Body of pancreas (tissue), 4 donors: ENCODE measurements at regions not wholly inside any gene's neighbourhood (a gene's known extent, or its start where the extent isn't known, plus 50 kb on each side); places are given as distances from the start of the nearest gene placed in this dataset.
"Not testable (repeated sequence)": the region's sequence is repeated elsewhere in the genome, so short reads cannot be mapped to it uniquely, and the experiment has no call there.

Source experiments
- ATAC-seq: fragments of 150-250 bp; one replicate; pipeline ENCODE4 v1.9.1; 2016
- DNase-seq, 4 donors: peaks; one replicate each; pipeline ENCODE4 v3.0.0-alpha.2; 2019
- H3K27ac ChIP-seq, 4 donors: fragments of 200-600 bp; sonication (generic); 1 replicate in 3 of 4; 2 replicates in 1 of 4; pipeline versions ENCODE4 v1.5.1 to v1.6.1; 2016 to 2019; ENCODE audit warnings: mild to moderate bottlenecking in 1 of 4, mixed read lengths in 1 of 4, moderate library complexity in 1 of 4
- H3K27me3 ChIP-seq, 2 donors: fragments of 200-600 bp; sonication (generic); one replicate each; pipeline ENCODE4 v1.6.0; 2016; ENCODE audit warnings: mild to moderate bottlenecking in 1 of 2
- H3K36me3 ChIP-seq, 2 donors: fragments of 200-600 bp; sonication (generic); replicated peaks in 1 of 2; 2 replicates each; pipeline ENCODE4 v1.5.1; 2016; ENCODE audit warnings: low read depth in 2 of 2; ENCODE audit not compliant: insufficient read depth in 1 of 2
- H3K4me1 ChIP-seq: fragments of 200-600 bp; sonication (generic); one replicate; pipeline ENCODE4 v1.6.0; 2016
- H3K4me3 ChIP-seq, 2 donors: fragments of 200-600 bp; sonication (generic); 1 replicate in 1 of 2; 2 replicates in 1 of 2; pipeline ENCODE4 v1.5.1; 2016 to 2019
- H3K9me3 ChIP-seq, 3 donors: fragments of 200-600 bp; sonication (generic); 1 replicate in 2 of 3; 2 replicates in 1 of 3; pipeline ENCODE4 v1.5.1; 2016
- POLR2A ChIP-seq, 3 donors: fragments of 450-650 bp; IDR thresholded peaks; one replicate each; pipeline ENCODE4 v1.6.1; 2016; ENCODE audit warnings: antibody characterized with exemption in 3 of 3, mild to moderate bottlenecking in 2 of 3
- WGBS, 2 donors: methylation state at CpG; one replicate each; pipeline ENCODE4 v1.1.5; 2017; 5-methylcytosine and 5-hydroxymethylcytosine counted together
- intact Hi-C: fragments of 100-400 bp; cut with DNase I; formaldehyde crosslinking; loops from one replicate; pipeline ENCODE4 v1.15.1; 2023
- TF ChIP-seq, protein P1 (sequence below), 7 experiments: fragments of 450-650 bp in 4 of 7; fragments of 200-600 bp in 3 of 7; sonication (generic) in 3 of 7; IDR thresholded peaks; one replicate each; pipeline ENCODE4 v1.5.1; 2016 to 2019; ENCODE audit warnings: antibody characterized with exemption in 7 of 7

DNA sequence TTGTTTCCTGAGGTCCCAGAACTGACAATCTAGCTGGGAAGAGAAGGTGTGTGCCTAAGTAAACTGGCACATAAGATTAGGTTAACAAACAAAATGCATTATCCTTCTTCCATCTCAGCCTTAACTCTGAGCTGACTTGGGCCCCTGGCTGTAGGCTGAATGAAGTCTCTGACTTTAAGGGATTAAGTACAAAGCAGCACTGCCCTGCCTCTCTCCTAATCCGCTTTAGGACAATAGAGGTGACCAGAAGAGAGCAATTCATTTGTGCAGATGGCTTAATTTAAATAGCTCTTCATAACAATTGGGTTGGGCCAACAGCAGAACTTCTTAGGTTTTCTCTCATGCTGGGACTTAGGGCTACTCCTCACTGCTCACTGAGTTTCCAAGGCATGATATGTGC is 181.6 kb upstream of the SOX14 start:
- TF ChIP-seq, protein P1, sequence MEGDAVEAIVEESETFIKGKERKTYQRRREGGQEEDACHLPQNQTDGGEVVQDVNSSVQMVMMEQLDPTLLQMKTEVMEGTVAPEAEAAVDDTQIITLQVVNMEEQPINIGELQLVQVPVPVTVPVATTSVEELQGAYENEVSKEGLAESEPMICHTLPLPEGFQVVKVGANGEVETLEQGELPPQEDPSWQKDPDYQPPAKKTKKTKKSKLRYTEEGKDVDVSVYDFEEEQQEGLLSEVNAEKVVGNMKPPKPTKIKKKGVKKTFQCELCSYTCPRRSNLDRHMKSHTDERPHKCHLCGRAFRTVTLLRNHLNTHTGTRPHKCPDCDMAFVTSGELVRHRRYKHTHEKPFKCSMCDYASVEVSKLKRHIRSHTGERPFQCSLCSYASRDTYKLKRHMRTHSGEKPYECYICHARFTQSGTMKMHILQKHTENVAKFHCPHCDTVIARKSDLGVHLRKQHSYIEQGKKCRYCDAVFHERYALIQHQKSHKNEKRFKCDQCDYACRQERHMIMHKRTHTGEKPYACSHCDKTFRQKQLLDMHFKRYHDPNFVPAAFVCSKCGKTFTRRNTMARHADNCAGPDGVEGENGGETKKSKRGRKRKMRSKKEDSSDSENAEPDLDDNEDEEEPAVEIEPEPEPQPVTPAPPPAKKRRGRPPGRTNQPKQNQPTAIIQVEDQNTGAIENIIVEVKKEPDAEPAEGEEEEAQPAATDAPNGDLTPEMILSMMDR (IDR thresholded peaks at IDR 0.05): no peak
- TF ChIP-seq POLR2A (IDR thresholded peaks at IDR 0.05): no peak
- no peak for DNase-seq
- no peak for ATAC-seq
- no peaks in the 10 kb centered on the region for H3K4me1 ChIP-seq
- H3K4me3 ChIP-seq: no peak overlapping the region
- no peaks in the 10 kb centered on the region for H3K27me3 ChIP-seq
- no peak overlapping the region for H3K27ac ChIP-seq
- intact Hi-C loops: no loop called here
- 0 to 16% methylated on average over 1 of the region's 1 CpG for WGBS, 2 donors
- H3K36me3 ChIP-seq: no peaks in the 10 kb centered on the region
- H3K9me3 ChIP-seq: no peaks in the 10 kb centered on the region

DNA sequence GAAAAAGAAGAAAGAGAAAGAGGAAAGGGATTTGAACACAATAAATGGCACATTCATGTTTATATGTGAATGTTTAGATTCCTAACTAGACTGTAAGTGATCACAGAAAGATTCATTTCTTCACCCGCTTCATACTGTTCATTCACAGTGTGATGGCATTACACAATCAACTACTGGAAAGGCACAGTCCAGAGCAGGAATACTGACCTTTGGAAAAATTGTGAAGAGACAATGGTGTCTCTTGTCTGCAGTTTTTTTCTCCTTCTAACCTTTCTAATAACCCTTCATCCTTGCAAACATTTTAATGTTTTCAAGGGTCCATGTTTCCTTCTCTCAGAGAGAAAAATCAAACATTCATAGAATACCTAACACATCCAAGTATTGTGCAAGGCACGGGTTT is 180.9 kb upstream of the SOX14 start:
- Histone ChIP-seq H3K4me3 (no peak overlapping the region), H3K27ac (no peak overlapping the region), H3K36me3 (no peaks in the 10 kb centered on the region), H3K9me3 (no peaks in the 10 kb centered on the region), H3K4me1 (no peaks in the 10 kb centered on the region), H3K27me3 (no peaks in the 10 kb centered on the region)
- DNase-seq (no peak), ATAC-seq (no peak)
- TF ChIP-seq POLR2A (IDR thresholded peaks at IDR 0.05): no peak
- intact Hi-C loops: no loop called here
- 43 to 48% methylated on average over 2 of the region's 2 CpGs for WGBS, 2 donors

- 54 to 69% methylated on average over 6 of the region's 6 CpGs for WGBS, 2 donors
- intact Hi-C loops: no loop called here
- H3K4me3 ChIP-seq: no peak overlapping the region
These were observed 175.2 kb upstream of the SOX14 start for GRCh38 chr3:137588871-137589270.

DNA sequence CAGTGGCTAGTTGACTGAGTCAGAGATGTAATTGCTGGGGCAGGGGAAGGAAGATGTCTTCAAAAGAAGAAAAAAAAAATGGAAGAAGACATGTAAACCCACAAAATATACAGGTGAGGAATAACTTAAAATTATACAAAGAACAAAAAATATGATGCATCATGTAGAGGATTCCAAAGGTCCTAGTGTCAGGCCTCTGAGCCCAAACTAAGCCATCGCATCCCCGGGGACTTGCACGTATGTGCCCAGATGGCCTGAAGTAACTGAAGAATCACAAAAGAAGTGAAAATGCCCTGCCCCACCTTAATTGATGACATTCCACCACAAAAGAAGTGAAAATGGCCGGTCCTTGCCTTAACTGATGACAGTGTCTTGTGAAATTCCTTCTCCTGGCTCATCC is 168.7 kb upstream of the SOX14 start:
- H3K9me3 ChIP-seq, intact Hi-C loops, ATAC-seq, H3K36me3 ChIP-seq, DNase-seq, H3K27me3 ChIP-seq, H3K4me1 ChIP-seq, H3K27ac ChIP-seq, H3K4me3 ChIP-seq: not testable (repeated sequence)
- WGBS, 2 donors: 56 to 63% methylated on average over 4 of the region's 4 CpGs

More at GRCh38 chr3:137588871-137589270, 175.2 kb upstream of the SOX14 start:
- Histone ChIP-seq H3K9me3 (no peaks in the 10 kb centered on the region), H3K36me3 (no peaks in the 10 kb centered on the region), H3K4me1 (no peaks in the 10 kb centered on the region), H3K27me3 (no peaks in the 10 kb centered on the region), H3K27ac (no peak overlapping the region)
- TF ChIP-seq, protein P1 (IDR thresholded peaks at IDR 0.05): no peak
- TF ChIP-seq POLR2A (IDR thresholded peaks at IDR 0.05): no peak
- DNase-seq (no peak), ATAC-seq (no peak)

DNA sequence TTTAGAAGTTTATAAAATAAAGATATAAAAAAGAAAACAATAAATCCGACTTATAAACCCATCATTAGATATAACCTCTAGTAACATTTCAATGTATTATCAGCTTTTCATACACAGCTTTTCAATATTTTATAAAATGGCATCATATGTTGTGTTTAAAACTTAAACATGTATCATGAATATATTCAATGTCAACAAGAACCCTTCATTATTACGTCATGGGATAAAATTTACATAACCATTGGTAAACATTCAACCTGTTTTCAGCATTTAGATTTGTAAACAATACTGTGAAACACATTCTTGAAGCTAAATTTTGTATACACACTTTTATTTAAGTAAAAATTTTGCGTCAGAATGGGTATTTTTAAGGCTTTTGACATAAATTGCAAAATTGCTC is 153.4 kb upstream of the SOX14 start:
- no peak overlapping the region for H3K4me3 ChIP-seq
- TF ChIP-seq POLR2A (IDR thresholded peaks at IDR 0.05): no peak
- TF ChIP-seq, protein P1 (IDR thresholded peaks at IDR 0.05): no peak
- intact Hi-C loops: no loop called here
- ATAC-seq (no peak), DNase-seq (no peak)
- no peaks in the 10 kb centered on the region for H3K36me3 ChIP-seq
- no peaks in the 10 kb centered on the region for H3K9me3 ChIP-seq
- peaks cover 0 to 6% of the 10 kb centered on the region in 2 donors for H3K27me3 ChIP-seq
- no peak overlapping the region for H3K27ac ChIP-seq
- H3K4me1 ChIP-seq: no peaks in the 10 kb centered on the region
- WGBS, 2 donors: 35 to 45% methylated on average over 3 of the region's 3 CpGs

GRCh38 chr3:137612291-137612690 is 151.8 kb upstream of the SOX14 start:
- ATAC-seq (no peak), DNase-seq (no peak)
- peaks cover 0 to 6% of the 10 kb centered on the region in 2 donors for H3K27me3 ChIP-seq
- H3K4me3 ChIP-seq: no peak overlapping the region
- WGBS, 2 donors: 5 to 23% methylated on average over 3 of the region's 3 CpGs
- H3K27ac ChIP-seq: no peak overlapping the region
- no peaks in the 10 kb centered on the region for H3K36me3 ChIP-seq
- no peaks in the 10 kb centered on the region for H3K4me1 ChIP-seq
- TF ChIP-seq, protein P1 (IDR thresholded peaks at IDR 0.05): no peak
- no peak for TF ChIP-seq POLR2A (IDR thresholded peaks at IDR 0.05)
- no peaks in the 10 kb centered on the region for H3K9me3 ChIP-seq
- intact Hi-C loops: no loop called here
